ENCODE measurements at regions not wholly inside any gene's neighbourhood (a gene's known extent, or its start where the extent isn't known, plus 50 kb on each side); places are given as distances from the start of the nearest gene placed in this dataset.

DNA sequence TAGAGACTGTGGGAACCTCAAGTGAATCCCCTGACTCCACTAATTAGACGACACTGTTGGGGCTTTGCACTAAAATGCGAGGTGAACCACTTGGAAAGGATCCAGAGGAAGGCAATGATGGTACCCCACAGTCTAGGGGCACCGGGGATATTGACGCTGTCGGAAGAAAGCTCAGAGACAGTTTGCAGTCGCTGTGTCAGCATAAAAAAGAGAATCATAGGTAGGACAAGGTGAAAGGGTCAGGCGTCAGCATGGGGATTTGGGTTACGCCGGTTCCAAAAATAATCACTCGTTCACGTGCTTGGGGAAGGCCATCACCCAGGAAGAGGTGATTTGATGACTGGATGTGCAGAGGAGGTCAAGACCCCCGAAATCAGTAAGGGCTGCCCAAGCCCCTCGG lies 598.0 kb upstream of the NOX3 start:
- H3K4me3 ChIP-seq (ENCODE audit: low read depth, low read length) = no peak overlapping the region
- TF ChIP-seq, protein P1, sequence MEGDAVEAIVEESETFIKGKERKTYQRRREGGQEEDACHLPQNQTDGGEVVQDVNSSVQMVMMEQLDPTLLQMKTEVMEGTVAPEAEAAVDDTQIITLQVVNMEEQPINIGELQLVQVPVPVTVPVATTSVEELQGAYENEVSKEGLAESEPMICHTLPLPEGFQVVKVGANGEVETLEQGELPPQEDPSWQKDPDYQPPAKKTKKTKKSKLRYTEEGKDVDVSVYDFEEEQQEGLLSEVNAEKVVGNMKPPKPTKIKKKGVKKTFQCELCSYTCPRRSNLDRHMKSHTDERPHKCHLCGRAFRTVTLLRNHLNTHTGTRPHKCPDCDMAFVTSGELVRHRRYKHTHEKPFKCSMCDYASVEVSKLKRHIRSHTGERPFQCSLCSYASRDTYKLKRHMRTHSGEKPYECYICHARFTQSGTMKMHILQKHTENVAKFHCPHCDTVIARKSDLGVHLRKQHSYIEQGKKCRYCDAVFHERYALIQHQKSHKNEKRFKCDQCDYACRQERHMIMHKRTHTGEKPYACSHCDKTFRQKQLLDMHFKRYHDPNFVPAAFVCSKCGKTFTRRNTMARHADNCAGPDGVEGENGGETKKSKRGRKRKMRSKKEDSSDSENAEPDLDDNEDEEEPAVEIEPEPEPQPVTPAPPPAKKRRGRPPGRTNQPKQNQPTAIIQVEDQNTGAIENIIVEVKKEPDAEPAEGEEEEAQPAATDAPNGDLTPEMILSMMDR (IDR thresholded peaks at IDR 0.05; ENCODE audit: insufficient read depth, low read length, missing control alignments) = no peak
- ChIA-PET CTCF (no interaction called here), POLR2A (no interaction called here)
- DNase-seq (ENCODE audit: low read depth, low spot score) = no peak

DNA sequence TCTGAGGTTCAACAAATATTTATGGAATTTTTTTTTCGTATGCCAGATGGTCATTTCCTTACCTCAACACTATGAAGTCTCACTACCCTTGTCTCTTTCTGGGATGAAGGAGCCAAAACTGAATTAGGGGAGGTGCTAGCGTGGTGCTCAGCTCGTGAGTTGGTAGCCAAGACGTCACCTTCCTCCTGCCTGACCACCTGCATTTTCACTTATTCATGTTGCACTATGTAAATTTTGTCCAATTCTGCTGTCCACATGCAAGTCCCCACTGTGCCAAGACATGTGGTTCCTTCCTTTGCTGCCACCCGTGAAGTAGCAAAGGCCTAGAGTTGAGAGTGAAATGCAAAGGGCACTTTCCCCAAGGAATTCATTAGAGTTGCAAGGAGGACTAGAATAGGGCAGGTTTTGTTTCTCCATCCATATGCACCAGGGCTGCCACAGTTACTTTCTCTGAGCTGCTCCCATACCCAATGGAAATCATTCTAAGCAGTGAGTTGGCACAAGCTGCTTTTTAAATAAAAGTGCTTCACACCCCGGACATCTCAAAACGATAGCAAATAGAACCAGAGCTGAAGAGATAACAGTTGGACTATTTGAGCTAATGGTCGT lies 591.3 kb upstream of the NOX3 start:
- CTCF ChIA-PET = no interaction called here
- POLR2A ChIA-PET = no interaction called here
- no peak for DNase-seq (ENCODE audit: low read depth, low spot score)
- H3K4me3 ChIP-seq (ENCODE audit: low read depth, low read length) = no peak overlapping the region
- TF ChIP-seq, protein P1 (IDR thresholded peaks at IDR 0.05; ENCODE audit: insufficient read depth, low read length, missing control alignments) = no peak

DNA sequence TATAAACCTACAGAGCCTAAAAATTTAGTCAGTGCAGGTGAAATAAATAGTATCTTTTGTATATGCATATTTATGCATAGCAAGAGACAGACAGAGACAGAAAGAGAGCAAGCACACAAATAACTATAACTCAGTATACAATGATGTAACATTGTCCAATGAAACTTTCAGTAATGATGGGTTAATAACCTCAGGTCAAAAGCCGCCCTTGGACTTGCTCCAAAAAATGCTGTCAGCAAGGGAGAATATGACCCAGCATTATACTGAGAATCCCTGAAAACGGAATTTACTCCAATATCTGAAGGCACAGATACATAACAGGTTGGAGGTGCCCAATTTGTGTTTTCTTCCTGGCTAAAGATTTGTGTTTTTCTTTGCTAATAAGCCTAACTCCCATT lies 590.6 kb upstream of the NOX3 start:
- POLR2A ChIA-PET = no interaction called here
- CTCF ChIA-PET = no interaction called here
- no peak overlapping the region for H3K4me3 ChIP-seq (ENCODE audit: low read depth, low read length)

DNA sequence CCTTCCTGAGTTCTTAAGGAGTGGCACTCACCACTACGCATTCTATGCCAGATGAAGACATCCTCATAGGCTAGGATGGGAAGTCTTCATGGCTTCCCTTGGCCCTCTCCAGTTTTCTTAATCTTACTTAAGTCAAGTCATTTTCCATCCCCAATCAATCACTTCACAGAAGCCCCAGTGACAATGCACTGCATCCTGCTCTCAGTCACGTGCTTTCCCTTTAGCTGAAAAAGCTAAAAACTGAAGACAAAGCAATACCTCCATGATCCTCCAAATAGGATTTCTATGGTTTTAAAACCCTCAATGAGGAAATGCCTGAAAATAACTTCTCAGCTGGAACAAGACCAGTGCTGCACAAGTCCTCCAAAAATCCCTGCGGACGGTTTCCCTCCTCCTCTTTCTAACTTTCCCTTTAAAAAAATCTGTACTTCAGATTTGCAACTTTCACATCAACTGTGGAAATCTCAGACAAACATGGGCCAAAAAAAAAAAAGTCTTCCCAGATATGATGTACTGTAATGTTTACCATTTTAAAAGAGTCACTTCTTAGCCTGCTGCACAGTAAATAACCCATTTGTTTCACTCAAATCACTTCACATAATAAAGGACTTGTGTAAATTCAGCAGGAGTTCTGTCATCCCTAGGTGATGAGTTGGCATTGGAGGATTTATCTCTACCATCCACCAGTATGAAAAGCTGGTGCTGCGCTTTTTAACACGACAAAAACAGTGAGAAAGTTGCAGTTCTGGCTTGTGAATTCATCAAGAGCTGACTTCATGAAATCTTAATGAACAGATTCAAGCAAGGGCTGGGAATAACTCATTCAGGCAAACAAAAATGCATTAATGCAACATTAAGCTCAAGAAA lies 590.0 kb upstream of the NOX3 start:
- H3K4me3 ChIP-seq (ENCODE audit: low read depth, low read length) = no peak overlapping the region
- POLR2A ChIA-PET = no interaction called here
- no peak for DNase-seq (ENCODE audit: low read depth, low spot score)
- TF ChIP-seq, protein P1 (IDR thresholded peaks at IDR 0.05; ENCODE audit: insufficient read depth, low read length, missing control alignments) = no peak
- CTCF ChIA-PET = no interaction called here

More for the DNA sequence above, 590.6 kb upstream of the NOX3 start:
- TF ChIP-seq, protein P1 (IDR thresholded peaks at IDR 0.05; ENCODE audit: insufficient read depth, low read length, missing control alignments) = no peak
- no peak for DNase-seq (ENCODE audit: low read depth, low spot score)

DNA sequence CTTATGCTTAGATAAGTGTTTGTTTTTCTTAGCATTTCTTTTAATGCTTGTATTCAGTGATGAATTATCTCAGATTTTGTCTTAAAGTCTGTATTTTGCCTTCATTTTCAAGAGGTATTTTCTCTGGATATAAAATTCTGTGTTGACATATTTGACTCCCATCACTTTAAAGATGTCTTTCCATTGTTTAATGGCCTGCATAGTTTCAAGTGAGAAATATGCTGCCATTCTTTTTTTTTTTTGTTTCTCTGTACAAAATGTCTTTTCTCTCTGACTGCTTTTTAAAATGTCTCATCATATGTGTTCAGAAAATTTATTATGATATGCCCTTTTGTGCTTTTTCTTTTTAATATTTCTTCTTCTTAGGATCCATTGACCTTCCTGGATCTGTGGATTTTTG lies 578.0 kb upstream of the NOX3 start:
- DNase-seq (ENCODE audit: low read depth, low spot score) = no peak
- POLR2A ChIA-PET = no interaction called here
- no peak overlapping the region for H3K4me3 ChIP-seq (ENCODE audit: low read depth, low read length)
- CTCF ChIA-PET = no interaction called here
- TF ChIP-seq, protein P1 (IDR thresholded peaks at IDR 0.05; ENCODE audit: insufficient read depth, low read length, missing control alignments) = no peak

DNA sequence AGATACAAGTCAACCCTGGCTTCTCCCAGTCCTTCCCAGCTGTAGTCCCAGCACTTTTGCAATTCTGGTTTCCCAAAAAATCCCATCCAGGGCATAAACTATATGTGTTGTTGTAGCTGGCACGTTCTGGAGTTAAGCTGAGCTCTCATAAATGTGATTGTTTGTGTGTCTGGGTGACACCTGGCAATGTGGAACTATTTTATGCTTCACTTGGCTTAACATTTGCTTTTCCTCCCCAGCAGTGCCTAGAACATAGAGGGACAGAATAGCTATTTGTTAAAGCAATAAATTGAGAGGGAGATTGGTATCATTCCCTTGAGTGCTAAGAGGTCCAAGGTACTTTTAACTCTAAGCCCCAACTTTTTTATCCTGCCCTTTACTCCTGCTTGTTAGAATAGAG lies 575.9 kb upstream of the NOX3 start:
- POLR2A ChIA-PET = no interaction called here
- TF ChIP-seq, protein P1 (IDR thresholded peaks at IDR 0.05; ENCODE audit: insufficient read depth, low read length, missing control alignments) = no peak
- no peak overlapping the region for H3K4me3 ChIP-seq (ENCODE audit: low read depth, low read length)
- CTCF ChIA-PET = no interaction called here
- DNase-seq (ENCODE audit: low read depth, low spot score) = no peak
